Head of caudate nucleus (tissue), 42 donors: ENCODE measurements at regions not wholly inside any gene's neighbourhood (a gene's known extent, or its start where the extent isn't known, plus 50 kb on each side); places are given as distances from the start of the nearest gene placed in this dataset.
A peak's percentile ranks its signal among the peaks of the same experiment; 100 is the strongest.

ENCODE experiments used
- DNase-seq, 42 donors: peaks; one replicate each; pipeline versions ENCODE4 v3.0.0 to v3.0.0-alpha.2; 2020 to 2021; ENCODE audit warnings: mixed read lengths in 7 of 42
- intact Hi-C: fragments of 100-400 bp; cut with DNase I; formaldehyde crosslinking; loops from one replicate; pipeline ENCODE4 v1.15.0; 2022

DNA sequence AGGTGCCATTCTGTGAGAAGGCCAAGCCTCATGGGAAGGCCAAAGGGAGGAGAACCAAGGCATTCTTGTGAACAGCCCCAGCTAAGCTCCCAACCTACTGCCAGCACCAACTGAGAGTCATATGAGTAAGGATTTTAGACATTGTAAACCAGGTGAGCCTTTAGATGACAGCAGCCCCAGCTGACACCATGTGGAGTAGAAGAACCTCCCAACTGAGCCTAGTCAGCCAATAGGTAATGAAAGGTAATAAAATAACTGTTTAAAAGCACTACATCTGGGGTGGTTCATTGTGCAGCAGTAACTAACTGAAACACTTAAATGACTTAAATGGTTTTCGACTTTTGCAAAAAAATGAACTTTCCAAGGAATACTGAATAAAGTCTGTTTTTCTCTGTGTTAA is 172.6 kb upstream of the KIF2A start:
- intact Hi-C loops, result no loop called here
- no peak for DNase-seq

DNA sequence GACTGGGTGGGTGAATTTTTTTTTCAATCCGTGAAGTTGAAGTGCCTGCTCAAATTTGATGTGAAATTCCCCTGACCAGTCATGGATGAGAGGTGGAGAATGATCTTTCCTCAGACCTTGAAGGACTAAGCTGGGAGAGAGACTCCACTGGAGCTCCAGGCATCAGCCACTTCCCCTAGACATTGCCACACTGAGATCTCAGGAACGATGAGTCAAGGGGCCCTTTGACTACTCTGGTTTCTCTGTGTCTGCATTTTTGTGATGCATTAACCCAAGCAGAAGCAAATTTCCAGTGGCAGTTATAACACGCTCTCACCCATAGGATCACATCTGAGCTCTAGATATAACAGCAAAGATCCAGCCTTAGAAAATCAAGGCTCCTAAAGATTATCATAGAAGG is 171.2 kb upstream of the KIF2A start:
- no peak for DNase-seq
- intact Hi-C loops, result no loop called here

- intact Hi-C loops, result no loop called here
- no peak for DNase-seq
Observed at GRCh38 chr5:62137628-62138027, 168.4 kb upstream of the KIF2A start.

DNA sequence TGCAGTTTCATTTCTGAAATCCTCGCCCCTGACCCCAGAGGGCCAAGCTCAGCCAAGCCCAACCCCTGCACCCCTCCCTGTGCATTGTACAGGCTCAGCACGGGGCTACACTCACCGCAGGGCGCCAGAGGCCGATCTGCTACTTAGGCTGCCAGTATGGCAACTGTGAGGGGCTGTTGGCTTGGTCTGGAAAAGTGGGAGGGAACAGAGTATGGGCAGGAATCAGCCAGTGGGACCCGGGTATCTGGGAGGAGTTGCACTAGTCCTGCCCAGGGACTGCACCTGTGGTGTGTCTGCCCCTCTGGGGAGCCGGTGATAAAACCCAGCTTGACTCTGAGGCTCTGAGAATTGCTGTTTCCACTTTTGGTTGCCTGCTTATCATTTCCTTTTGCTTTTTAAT is 167.4 kb upstream of the KIF2A start:
- intact Hi-C loops, result no loop called here
- DNase-seq, result no peak

DNA sequence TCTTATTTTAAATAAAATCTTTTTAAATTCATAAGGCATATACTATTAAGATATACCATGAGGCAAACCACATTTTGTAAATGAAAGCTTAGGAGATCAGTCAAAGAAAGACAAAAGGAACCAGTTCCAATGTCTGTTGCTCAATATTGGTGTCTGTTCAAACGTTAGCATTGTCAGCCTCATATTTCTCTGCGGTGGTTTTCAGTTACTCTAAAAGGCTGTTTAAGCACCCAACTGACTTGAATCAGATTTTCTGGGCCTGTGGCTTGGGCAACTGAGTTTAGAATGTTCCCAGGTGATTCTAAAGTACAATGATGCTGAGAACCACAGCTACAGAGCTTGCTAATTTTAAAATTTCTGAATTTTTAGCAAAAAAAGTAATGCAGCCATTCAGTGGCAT is 166.3 kb upstream of the KIF2A start:
- DNase-seq, result no peak
- intact Hi-C loops, result loop anchor here (10.0 kb wide), 1 partner anchor 195 kb away; no protein-coding TSS in a partner anchor

DNA sequence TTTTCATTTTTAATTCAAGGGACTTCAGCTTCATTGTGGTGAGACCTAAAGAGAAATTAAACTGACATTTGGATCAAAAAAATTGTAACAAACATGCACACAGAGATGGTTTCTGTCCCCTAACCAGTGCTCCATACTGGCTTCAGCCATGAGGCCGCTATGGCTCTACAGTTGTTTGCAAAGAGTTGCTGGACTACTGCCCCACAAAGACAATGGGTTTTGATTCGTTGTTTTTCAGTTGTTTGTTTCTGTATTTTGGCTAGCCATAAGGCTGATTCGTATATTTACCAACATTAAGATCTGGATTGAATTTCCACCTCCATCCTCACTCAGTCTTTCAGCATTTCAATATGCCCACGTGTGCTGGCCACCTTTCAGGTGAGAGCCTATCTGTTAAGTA is 163.7 kb upstream of the KIF2A start:
- peak in 6 of 42 donors; percentile 10 to 56 (median 33) for DNase-seq
- intact Hi-C loops, result loop anchor here (10.0 kb wide), 1 partner anchor 198 kb away; no protein-coding TSS in a partner anchor

DNA sequence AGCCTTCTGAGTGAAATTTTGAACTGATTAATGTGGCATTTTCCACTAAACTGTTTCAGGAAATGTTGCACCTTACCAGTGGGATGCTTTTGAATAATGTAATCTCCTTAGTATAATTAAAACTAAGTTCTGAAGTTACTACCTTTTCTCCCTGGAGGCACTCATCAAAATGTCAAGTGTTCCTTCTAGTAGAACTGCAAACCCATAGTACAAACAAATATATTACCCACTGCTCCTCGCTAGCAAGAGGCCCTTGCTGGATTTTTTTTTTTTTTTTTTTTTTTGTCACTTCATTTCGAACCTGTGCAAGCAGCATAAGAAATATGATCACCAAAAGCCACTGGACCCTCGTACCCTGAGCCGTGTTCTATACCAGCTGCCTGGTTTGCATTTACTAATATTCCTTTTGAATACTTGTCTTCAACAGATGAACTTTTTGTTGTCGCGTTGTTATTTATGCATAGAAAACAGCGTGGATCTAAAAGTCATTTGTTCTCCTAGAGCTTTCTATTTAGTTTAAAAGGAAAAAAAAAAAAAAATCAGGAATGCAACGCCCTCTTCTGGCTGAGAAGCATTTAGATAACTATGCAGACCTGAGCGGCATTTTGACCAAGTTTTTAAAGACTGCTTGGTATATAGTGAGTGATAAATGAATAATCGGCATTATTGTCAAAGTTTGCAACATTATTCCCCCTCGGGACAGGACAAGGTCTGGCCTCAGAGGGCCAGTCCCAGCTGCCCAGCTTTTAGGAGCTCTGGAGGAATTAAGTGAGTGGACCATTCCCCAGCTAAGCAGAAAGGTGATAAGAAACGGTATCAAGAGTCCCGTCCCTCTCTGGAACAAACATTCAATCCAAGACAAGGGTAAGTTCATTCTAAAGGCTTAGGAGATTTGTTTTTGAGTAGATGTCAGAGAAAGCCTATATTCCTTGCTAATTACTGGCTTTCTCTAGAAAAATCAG is 162.5 kb upstream of the KIF2A start:
- DNase-seq, result peak in 2 of 42 donors; percentile 8 to 14
- intact Hi-C loops, result loop anchor here (10.0 kb wide), 1 partner anchor 199 kb away; no protein-coding TSS in a partner anchor

GRCh38 chr5:62144401-62145022 is 161.5 kb upstream of the KIF2A start:
- DNase-seq, result peak in 25 of 42 donors; percentile 6 to 60 (median 25)
- intact Hi-C loops, result loop anchor here (10.0 kb wide), 1 partner anchor 200 kb away; no protein-coding TSS in a partner anchor

GRCh38 chr5:62149879-62150278 is 156.1 kb upstream of the KIF2A start:
- no peak for DNase-seq
- intact Hi-C loops, result loop anchor here (10.0 kb wide), 1 partner anchor 205 kb away; no protein-coding TSS in a partner anchor

GRCh38 chr5:62152394-62153087 is 153.5 kb upstream of the KIF2A start:
- intact Hi-C loops, result no loop called here
- DNase-seq, result peak in 24 of 42 donors; percentile 13 to 70 (median 34)

DNA sequence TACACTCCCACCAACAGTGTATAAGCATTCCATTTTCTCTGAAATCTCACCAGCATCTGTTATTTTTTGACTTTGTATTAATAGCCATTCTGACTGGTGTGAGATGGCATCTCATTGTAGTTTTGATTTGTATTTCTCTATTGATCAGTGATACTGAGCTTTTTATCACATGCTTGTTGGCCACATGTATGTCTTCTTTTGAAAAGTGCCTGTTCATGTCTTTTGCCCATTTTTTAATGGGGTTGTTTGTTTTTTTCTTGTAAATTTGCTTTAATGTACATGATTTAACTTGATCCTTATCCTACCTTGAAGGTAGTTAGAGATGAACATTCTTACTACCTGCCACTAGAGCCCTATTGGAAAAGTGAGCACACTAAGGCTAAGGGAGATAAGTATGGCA is 151.2 kb upstream of the KIF2A start:
- intact Hi-C loops, result no loop called here
- DNase-seq, result no peak

GRCh38 chr5:62155988-62156387 is 150.0 kb upstream of the KIF2A start:
- intact Hi-C loops, result no loop called here
- DNase-seq, result no peak

DNA sequence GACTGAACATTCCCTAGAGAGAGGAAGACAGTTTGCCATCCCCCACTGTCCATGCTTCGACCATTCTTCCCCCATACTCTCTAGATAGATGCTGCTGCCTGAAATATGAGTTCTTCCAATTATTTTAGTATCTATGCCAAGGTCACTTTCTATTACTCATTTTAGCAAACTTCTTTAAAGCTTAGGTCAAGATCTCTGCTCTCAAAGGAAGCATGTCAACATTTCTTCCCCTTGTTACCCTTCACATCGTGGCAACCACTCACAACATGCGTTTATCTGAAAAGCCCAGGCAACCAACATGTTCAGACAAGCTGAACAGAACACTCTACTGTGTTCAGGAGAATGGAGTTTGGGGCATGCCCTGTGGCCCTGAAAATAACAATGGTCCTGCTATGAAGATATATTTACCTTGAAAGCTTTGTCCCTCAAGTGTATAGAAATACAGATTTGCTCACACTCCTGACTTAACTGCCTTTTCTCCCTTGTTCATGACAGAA is 138.4 kb upstream of the KIF2A start:
- DNase-seq, result no peak

DNA sequence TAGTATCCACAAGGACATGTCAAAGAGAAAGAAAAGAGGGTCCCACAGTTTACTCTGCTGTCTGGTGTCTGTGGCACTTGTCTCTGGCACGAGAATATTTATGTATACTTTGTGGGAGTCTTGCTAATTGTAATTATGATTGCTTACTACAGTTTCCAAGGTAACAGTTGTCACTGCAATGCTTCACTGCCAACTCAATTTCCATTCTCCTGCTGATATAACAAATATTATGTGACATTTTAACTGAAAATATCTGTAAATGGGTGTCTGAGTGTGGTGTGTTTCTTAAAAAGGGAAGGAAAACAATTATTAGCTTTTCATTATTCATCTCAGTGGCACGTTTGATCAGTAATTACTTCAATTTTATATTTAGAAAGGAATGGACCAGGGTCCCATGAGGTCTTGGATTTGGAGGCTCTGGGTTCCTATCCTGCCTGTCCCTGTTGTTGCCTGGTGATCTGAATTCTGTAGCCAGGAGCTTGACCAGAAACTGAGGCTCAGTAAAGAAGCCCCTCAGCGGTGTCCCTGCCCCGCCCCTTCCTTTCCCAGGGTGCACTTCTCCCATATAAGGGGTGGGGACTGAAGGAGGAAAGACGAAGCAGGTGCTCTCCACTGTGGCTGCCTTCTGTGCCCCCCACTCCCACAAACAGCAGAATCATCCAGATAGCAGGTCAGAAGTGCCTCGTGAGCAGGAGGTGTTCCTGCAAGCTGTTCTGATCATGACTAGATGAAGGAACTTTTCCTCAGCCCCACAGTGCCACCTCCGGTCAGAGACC is 137.3 kb upstream of the KIF2A start:
- DNase-seq, result no peak
- intact Hi-C loops, result no loop called here

More for the DNA sequence above, 138.4 kb upstream of the KIF2A start:
- intact Hi-C loops, result no loop called here

GRCh38 chr5:62178258-62178657 is 127.7 kb upstream of the KIF2A start:
- intact Hi-C loops, result no loop called here
- no peak for DNase-seq

DNA sequence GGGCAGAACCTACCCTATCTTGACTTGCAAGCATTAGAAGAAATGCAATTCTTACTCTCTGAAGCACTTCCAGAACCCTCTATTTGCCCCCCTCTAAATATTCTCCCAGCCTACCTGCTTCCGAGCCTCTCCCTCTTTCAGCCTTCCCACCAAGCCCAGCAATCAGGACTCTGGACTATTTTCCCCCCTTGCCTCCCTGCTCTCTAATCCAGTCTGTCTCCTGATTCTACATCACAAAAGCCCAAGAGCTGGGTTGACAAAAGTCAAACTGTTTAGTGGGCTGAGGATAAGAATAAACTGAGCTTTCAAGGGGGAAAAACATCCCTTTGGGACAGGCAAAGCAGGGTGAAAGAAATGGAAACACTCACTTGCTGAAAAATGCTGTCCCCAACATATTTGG is 123.2 kb upstream of the KIF2A start:
- no peak for DNase-seq
- intact Hi-C loops, result no loop called here

GRCh38 chr5:62183727-62184126 is 122.3 kb upstream of the KIF2A start:
- DNase-seq, result no peak
- intact Hi-C loops, result no loop called here

GRCh38 chr5:62184444-62184843 is 121.6 kb upstream of the KIF2A start:
- intact Hi-C loops, result no loop called here
- no peak for DNase-seq

GRCh38 chr5:62190173-62190572 is 115.8 kb upstream of the KIF2A start:
- no peak for DNase-seq
- intact Hi-C loops, result no loop called here
